HG03025 (cell line): ENCODE measurements at regions not wholly inside any gene's neighbourhood (a gene's known extent, or its start where the extent isn't known, plus 50 kb on each side); places are given as distances from the start of the nearest gene placed in this dataset.
"Not testable (repeated sequence)": the region's sequence is repeated elsewhere in the genome, so short reads cannot be mapped to it uniquely, and the experiment has no call there.

Experiments
- ATAC-seq: cut with Tn5 transposase; IDR thresholded peaks from one replicate; pipeline ENCODE4 v1.9.1; 2021; ENCODE audit warnings: mild to moderate bottlenecking, moderate library complexity; ENCODE audit not compliant: unreplicated experiment, low FRiP score

- no peak for ATAC-seq
Measured at GRCh38 chr1:232425421-232425820, 204.5 kb downstream of the SIPA1L2 start.

DNA sequence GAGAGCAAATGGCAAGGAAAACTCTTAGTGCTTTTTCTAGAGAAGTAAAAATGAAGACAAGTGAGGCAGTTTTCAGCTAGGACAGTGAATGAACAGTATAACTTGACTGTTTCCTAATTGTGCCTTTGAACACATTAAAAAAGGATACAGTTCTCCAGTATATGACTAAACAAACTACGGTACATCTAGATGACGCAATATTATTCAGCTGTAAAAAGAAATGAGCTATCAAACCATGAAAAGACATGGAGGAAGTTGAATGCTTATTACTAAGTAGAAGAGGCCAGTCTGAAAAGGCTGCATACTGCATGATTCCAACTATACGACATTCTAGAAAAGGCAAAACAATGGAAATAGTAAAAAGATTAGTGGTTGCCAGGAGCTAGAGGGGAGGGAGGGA is 206.3 kb downstream of the SIPA1L2 start:
- no peak for ATAC-seq

GRCh38 chr1:232422898-232423297 is 207.0 kb downstream of the SIPA1L2 start:
- no peak for ATAC-seq

DNA sequence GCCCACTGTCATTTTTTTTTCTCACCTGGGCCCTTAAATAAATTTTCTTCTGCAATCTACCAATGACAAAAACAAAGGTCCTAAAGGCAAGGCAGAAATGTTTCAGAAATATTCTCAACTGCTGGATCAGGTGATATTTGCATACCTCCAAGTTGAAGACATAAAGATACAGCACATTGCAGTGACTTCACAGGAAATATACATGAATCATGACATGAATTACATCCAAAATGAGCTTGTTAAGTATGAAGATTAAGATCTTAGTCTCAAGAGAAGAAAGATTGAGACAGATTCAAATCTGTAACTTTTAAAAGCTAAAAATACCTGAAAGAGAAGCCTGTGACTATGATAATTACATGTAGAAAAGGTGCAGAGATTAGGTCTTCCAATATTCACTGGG is 207.8 kb downstream of the SIPA1L2 start:
- ATAC-seq, result no peak

GRCh38 chr1:232421143-232421796 is 208.7 kb downstream of the SIPA1L2 start:
- no peak for ATAC-seq

DNA sequence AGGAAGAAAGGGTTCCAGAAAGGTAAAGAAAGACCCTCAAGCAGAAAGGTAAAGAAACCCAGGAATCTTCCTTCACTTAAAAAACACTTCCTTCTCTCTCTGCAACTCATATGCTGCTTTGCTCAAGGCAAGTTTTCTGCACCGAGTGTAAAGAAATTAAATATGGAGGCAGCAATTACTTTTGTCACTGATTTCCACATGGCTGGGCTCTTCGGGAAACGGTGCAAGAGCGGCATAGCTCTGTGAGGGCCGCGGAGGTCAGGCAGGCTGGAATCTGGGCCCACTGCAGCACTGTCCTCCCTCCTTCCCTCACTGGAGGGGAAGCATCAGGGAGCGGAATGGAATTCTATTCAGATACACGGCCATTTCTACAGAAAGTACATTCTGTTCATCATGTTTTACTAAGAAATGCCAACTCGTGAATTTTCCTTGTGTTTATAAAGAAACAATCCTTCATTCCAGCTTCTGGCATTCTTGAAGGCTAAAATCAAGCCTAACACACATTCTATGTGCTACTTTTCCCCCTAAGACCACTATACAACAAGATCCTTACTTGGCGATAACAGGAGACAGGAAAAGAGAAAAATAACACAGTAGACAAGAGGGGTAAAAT is 212.2 kb downstream of the SIPA1L2 start:
- ATAC-seq, result no peak

- no peak for ATAC-seq
Measured at GRCh38 chr1:232416026-232416568, 213.8 kb downstream of the SIPA1L2 start.

DNA sequence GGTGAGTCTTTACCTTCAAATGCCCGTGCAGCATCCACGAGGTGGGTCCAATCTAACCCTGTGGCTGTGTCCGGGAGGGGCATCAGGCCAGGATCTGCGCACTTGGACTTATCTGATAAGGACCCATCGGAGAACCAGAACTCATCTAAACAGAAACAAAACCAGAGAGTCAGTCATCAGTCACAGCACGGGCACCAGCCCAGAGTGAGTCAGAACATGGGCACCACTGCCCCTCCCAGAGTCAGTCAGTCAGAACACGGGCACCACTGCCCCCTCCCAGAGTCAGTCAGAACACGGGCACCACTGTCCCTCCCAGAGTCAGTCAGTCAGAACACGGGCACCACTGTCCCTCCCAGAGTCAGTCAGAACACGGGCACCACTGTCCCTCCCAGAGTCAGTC is 214.5 kb downstream of the SIPA1L2 start:
- ATAC-seq, result not testable (repeated sequence)

- no peak for ATAC-seq
Measured at GRCh38 chr1:232414100-232414499, 215.8 kb downstream of the SIPA1L2 start.

- no peak for ATAC-seq
Measured at GRCh38 chr1:232413674-232414073, 216.3 kb downstream of the SIPA1L2 start.

GRCh38 chr1:232409584-232409983 is 220.3 kb downstream of the SIPA1L2 start:
- ATAC-seq, result no peak

DNA sequence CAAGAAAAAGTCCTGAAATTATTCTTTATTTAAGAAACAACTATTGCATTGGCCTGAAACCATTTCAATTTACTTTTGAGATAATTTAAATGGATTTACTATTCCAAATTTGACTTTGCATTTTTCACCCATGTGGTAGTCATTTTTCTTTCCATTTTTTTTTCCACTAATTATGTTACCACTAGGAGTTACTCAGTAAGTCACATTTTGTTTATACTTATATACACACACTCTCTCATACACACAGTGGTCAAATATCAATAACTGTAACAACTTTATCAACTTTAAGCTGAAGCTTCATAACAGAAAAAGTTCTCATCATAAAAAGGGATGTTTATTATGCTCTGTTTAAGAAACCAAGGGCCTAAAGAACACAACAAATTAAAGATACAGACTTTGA is 222.8 kb downstream of the SIPA1L2 start:
- no peak for ATAC-seq

DNA sequence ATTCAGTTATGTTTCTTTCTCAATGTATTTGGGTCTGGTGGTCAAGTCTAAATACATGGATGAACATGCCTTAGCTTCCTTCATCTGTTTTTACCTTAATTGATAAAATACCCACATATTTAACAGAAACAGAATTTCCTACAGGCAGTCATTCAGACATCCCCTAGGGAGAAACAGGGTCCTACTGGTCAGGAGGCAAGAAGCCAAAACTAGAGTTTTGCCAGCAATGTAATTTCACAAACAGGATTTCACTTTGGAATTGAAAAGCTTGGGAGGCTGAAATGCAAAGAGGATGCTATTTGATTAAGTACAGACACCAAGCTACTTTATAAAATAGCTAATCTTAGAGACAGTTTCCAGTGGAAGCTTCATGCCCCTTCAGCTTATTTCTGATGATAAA is 224.2 kb downstream of the SIPA1L2 start:
- no peak for ATAC-seq

GRCh38 chr1:232404981-232405731 is 224.8 kb downstream of the SIPA1L2 start:
- ATAC-seq, result no peak

- ATAC-seq, result no peak
Measured at GRCh38 chr1:232404227-232404626, 225.7 kb downstream of the SIPA1L2 start.

GRCh38 chr1:232403017-232403714 is 226.8 kb downstream of the SIPA1L2 start:
- no peak for ATAC-seq

DNA sequence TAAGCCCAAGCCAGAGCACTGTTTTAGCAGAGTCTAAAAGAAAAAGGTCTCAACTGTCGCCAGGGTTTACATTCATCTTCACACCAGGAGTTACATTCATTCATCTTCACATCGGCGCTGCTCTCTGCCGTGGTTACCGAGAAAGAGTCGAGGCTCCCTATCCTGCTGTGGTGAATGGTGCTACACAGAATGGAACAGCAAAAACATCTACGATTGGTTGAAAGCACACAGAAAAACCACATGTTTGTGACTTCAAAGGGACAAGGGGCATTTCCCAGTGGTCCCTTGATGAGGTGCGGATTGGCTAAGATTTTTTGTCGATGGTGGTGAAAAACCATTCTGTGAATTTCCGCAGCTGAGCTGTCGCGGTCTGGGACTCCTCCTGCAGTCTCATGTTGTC is 231.1 kb downstream of the SIPA1L2 start:
- ATAC-seq, result no peak

DNA sequence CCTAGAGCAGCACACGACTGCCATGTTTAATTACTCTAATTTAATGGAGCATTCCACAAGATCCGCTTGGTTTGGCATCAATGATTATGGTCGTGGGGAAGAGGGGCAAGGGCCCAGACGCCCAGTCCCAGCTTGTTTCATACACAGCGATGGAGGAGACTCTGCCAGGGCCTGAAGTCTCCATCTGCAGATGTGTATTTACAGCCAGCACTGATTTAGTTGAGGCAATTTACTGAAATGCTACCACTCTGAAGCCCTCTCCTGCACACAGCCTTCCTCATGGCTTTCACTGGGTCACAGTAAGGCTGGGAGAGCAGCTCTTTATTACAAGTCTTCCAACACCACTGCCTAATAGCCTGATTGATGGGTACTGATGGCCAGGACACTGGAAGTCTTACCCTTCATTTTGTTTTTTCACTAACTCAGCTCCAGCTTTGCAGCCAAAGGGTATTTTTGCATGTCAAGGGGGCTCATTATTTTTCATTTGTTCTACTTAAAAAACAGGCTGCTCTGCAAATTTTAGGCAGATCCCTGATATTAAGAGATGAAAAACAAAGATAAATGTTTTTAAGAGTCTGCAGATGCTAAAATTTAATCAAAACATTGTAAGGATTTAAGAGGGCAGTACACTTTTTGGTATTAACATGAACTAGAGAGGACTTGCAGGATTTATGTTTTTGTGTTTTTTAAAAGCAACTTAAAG is 236.3 kb downstream of the SIPA1L2 start:
- no peak for ATAC-seq

DNA sequence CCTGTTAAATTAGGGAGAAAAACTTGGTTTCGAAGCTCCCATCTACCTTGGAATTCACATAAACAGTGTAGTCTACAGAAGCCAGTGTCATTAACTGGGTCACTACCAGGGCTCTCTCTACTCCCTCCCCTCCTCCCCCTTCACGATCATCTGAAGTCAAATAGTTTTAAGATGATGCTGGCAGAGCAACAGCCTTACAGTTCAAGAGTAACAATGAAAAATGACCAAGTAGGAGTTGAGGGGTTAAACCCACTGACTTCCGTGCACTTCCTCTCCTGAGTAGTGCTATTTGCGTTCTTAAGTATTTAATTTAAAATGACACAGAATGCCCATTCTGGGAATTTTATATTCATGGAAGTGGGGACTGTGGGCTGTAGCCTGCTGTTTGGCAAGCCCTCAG is 236.9 kb downstream of the SIPA1L2 start:
- no peak for ATAC-seq

- no peak for ATAC-seq
Measured at GRCh38 chr1:232390590-232390989, 239.3 kb downstream of the SIPA1L2 start.
